ENCODE measurements at regions not wholly inside any gene's neighbourhood (a gene's known extent, or its start where the extent isn't known, plus 50 kb on each side); places are given as distances from the start of the nearest gene placed in this dataset.

DNA sequence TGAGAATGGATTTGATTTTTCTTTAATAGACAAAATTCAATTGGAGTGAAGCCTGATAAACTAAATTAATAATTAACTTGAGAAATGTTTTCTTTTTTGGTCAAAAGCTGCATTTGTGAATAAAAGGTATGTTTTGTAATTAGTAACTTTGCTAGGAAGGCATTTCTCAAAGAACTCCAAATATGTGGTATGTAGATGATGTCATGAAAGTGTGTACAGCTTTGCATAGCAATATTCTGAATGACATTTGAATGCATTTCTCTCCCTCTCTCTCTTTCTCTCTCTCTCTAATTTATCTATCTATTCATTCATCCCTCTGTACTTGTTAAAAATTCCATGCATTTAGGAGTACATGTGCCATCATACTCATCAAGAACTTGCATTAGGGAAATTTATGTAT is 109.1 kb upstream of the ADAMTS5 start:
- Histone ChIP-seq H3K4me3 (ENCODE audit: low read depth in 1 of 2, low read length in 2 of 2) (no peak overlapping the region), H3K27ac (ENCODE audit: low read length) (no peak overlapping the region)

DNA sequence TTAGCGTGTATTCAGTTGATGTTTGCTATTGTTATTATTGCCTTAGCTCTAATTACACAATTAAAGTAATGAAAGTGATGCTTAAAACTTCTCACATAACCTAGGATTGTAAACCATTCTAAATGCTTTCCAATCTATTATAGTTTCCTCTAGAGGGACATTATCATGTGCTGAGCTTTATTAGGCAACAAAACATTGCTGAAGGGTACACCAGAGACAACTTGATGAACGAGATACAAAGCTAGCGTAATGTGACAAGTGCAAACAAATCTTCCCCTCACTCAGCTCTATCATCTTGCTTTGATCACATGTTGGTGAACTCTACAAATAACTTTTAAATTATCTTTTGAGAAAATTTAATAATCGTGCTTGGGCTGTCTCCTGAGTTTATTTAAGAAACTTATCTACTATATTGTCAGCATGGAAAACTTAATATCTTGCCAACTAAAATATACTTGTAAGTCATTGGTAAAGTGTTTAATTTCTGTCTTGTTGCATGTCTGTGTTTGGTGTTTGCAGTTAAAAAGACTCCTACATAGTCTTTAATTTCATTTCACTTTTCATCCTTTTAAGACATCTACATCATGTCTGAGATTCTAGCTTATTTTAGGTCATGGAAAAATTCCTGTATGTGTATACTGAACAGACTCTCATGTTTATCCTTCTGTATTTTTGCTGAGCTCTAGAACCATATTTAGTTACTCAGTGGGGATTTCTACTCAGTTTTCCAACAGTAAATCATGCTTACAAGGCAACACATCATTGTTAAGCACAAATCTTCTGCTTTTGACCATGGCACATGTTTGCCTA is 104.2 kb upstream of the ADAMTS5 start:
- Histone ChIP-seq H3K4me1 (ENCODE audit: control insufficient read depth in 1 of 2, insufficient read depth in 2 of 2, low read length in 2 of 2) (no peaks in the 10 kb centered on the region), H3K9me3 (ENCODE audit: control insufficient read depth in 1 of 2, low read length in 2 of 2) (no peaks in the 10 kb centered on the region), H3K27me3 (ENCODE audit: low read depth, low read length) (no peaks in the 10 kb centered on the region), H3K27ac (ENCODE audit: low read length) (no peak overlapping the region), H3K4me3 (ENCODE audit: low read depth in 1 of 2, low read length in 2 of 2) (no peak overlapping the region), H3K36me3 (ENCODE audit: control insufficient read depth in 1 of 2, insufficient read depth in 2 of 2, low read length in 2 of 2) (no peaks in the 10 kb centered on the region)

More for the DNA sequence above, 109.1 kb upstream of the ADAMTS5 start:
- Histone ChIP-seq H3K36me3 (ENCODE audit: control insufficient read depth in 1 of 2, insufficient read depth in 2 of 2, low read length in 2 of 2) (no peaks in the 10 kb centered on the region), H3K9me3 (ENCODE audit: control insufficient read depth in 1 of 2, low read length in 2 of 2) (no peaks in the 10 kb centered on the region), H3K27me3 (ENCODE audit: low read depth, low read length) (no peaks in the 10 kb centered on the region), H3K4me1 (ENCODE audit: control insufficient read depth in 1 of 2, insufficient read depth in 2 of 2, low read length in 2 of 2) (no peaks in the 10 kb centered on the region)

- no peaks in the 10 kb centered on the region for H3K4me1 ChIP-seq (ENCODE audit: control insufficient read depth in 1 of 2, insufficient read depth in 2 of 2, low read length in 2 of 2)
- H3K27ac ChIP-seq (ENCODE audit: low read length) = no peak overlapping the region
- H3K27me3 ChIP-seq (ENCODE audit: low read depth, low read length) = no peaks in the 10 kb centered on the region
Observed at GRCh38 chr21:27068811-27069210, 101.9 kb upstream of the ADAMTS5 start.

GRCh38 chr21:27067226-27067625 is 100.3 kb upstream of the ADAMTS5 start:
- H3K27me3 ChIP-seq (ENCODE audit: low read depth, low read length) = no peaks in the 10 kb centered on the region
- no peak overlapping the region for H3K4me3 ChIP-seq (ENCODE audit: low read depth in 1 of 2, low read length in 2 of 2)
- peaks cover 0 to 8% of the 10 kb centered on the region in 2 donors for H3K9me3 ChIP-seq (ENCODE audit: control insufficient read depth in 1 of 2, low read length in 2 of 2)
- no peaks in the 10 kb centered on the region for H3K4me1 ChIP-seq (ENCODE audit: control insufficient read depth in 1 of 2, insufficient read depth in 2 of 2, low read length in 2 of 2)
- no peaks in the 10 kb centered on the region for H3K36me3 ChIP-seq (ENCODE audit: control insufficient read depth in 1 of 2, insufficient read depth in 2 of 2, low read length in 2 of 2)
- no peak overlapping the region for H3K27ac ChIP-seq (ENCODE audit: low read length)

More at GRCh38 chr21:27068811-27069210, 101.9 kb upstream of the ADAMTS5 start:
- no peaks in the 10 kb centered on the region for H3K36me3 ChIP-seq (ENCODE audit: control insufficient read depth in 1 of 2, insufficient read depth in 2 of 2, low read length in 2 of 2)
- H3K4me3 ChIP-seq (ENCODE audit: low read depth in 1 of 2, low read length in 2 of 2) = no peak overlapping the region
- H3K9me3 ChIP-seq (ENCODE audit: control insufficient read depth in 1 of 2, low read length in 2 of 2) = no peaks in the 10 kb centered on the region

DNA sequence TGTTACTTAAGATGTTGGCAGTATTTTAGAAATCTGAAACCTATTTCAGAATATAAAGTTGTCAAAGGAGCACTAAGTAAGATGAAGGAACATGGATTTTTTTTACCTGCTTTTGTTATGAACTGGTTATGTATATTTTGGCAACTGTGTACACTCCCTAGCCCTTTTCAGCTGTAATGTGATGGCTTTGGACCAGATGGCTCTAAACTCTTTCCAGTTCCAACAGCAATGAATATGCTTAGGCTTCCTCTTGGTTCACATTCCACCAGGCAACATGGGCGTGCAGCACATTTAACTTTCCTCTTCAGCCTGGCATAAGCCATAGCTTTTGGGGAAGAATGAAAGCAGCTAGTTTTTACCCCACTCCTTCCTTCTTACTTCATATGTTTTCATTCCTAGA is 95.6 kb upstream of the ADAMTS5 start:
- Histone ChIP-seq H3K27me3 (ENCODE audit: low read depth, low read length) (no peaks in the 10 kb centered on the region), H3K27ac (ENCODE audit: low read length) (no peak overlapping the region), H3K36me3 (ENCODE audit: control insufficient read depth in 1 of 2, insufficient read depth in 2 of 2, low read length in 2 of 2) (no peaks in the 10 kb centered on the region), H3K4me3 (ENCODE audit: low read depth in 1 of 2, low read length in 2 of 2) (no peak overlapping the region), H3K4me1 (ENCODE audit: control insufficient read depth in 1 of 2, insufficient read depth in 2 of 2, low read length in 2 of 2) (no peaks in the 10 kb centered on the region), H3K9me3 (ENCODE audit: control insufficient read depth in 1 of 2, low read length in 2 of 2) (peaks cover 0 to 8% of the 10 kb centered on the region in 2 donors)

GRCh38 chr21:27061770-27062169 is 94.9 kb upstream of the ADAMTS5 start:
- no peaks in the 10 kb centered on the region for H3K4me1 ChIP-seq (ENCODE audit: control insufficient read depth in 1 of 2, insufficient read depth in 2 of 2, low read length in 2 of 2)
- no peaks in the 10 kb centered on the region for H3K36me3 ChIP-seq (ENCODE audit: control insufficient read depth in 1 of 2, insufficient read depth in 2 of 2, low read length in 2 of 2)
- no peaks in the 10 kb centered on the region for H3K27me3 ChIP-seq (ENCODE audit: low read depth, low read length)
- H3K27ac ChIP-seq (ENCODE audit: low read length) = no peak overlapping the region
- H3K9me3 ChIP-seq (ENCODE audit: control insufficient read depth in 1 of 2, low read length in 2 of 2) = peaks cover 0 to 8% of the 10 kb centered on the region in 2 donors
- H3K4me3 ChIP-seq (ENCODE audit: low read depth in 1 of 2, low read length in 2 of 2) = no peak overlapping the region

DNA sequence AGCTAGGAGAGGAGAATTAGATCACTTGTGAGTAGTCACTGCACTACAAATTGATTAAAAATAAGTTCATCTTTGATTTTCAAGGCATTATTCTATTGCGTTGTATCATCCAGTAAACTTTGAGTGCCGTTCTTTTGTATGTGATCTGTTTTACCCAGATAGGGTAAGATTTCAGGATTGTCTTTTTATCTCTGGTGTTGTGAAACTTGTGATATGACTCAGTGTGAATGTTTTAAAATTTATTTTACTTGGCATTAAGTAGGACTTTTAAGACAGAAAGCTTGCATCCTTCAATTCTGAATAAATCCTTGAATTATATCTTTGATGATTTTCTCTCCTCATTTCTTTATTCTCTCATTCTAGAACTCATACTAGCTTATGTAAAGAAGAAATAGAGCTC is 93.3 kb upstream of the ADAMTS5 start:
- Histone ChIP-seq H3K36me3 (ENCODE audit: control insufficient read depth in 1 of 2, insufficient read depth in 2 of 2, low read length in 2 of 2) (no peaks in the 10 kb centered on the region), H3K4me1 (ENCODE audit: control insufficient read depth in 1 of 2, insufficient read depth in 2 of 2, low read length in 2 of 2) (no peaks in the 10 kb centered on the region), H3K4me3 (ENCODE audit: low read depth in 1 of 2, low read length in 2 of 2) (no peak overlapping the region), H3K27ac (ENCODE audit: low read length) (no peak overlapping the region), H3K9me3 (ENCODE audit: control insufficient read depth in 1 of 2, low read length in 2 of 2) (peaks cover 0 to 8% of the 10 kb centered on the region in 2 donors), H3K27me3 (ENCODE audit: low read depth, low read length) (no peaks in the 10 kb centered on the region)

GRCh38 chr21:27058673-27059605 is 92.1 kb upstream of the ADAMTS5 start:
- no peaks in the 10 kb centered on the region for H3K27me3 ChIP-seq (ENCODE audit: low read depth, low read length)
- no peak overlapping the region for H3K27ac ChIP-seq (ENCODE audit: low read length)
- H3K4me1 ChIP-seq (ENCODE audit: control insufficient read depth in 1 of 2, insufficient read depth in 2 of 2, low read length in 2 of 2) = no peaks in the 10 kb centered on the region
- no peak overlapping the region for H3K4me3 ChIP-seq (ENCODE audit: low read depth in 1 of 2, low read length in 2 of 2)
- H3K36me3 ChIP-seq (ENCODE audit: control insufficient read depth in 1 of 2, insufficient read depth in 2 of 2, low read length in 2 of 2) = no peaks in the 10 kb centered on the region
- H3K9me3 ChIP-seq (ENCODE audit: control insufficient read depth in 1 of 2, low read length in 2 of 2) = peaks cover 0 to 12% of the 10 kb centered on the region in 2 donors

DNA sequence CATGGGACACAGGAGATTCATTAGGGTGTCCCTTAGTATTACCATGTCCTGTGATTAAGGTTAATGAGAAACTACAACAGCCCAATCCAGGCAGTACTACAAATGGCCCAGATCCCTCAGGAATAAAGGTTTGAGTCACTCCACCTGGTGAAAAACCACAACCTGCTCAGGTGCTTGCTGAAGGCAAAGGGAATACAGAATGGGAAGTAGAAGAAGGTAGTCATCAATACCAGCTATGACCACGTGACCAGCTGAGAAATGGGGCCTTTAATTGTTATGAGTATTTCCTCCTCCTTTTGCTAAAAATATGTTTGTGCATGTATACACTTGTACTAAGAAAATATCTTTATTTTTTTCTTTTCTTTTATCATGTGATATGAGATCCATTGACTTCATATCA is 91.1 kb upstream of the ADAMTS5 start:
- Histone ChIP-seq H3K4me3 (ENCODE audit: low read depth in 1 of 2, low read length in 2 of 2) (no peak overlapping the region), H3K36me3 (ENCODE audit: control insufficient read depth in 1 of 2, insufficient read depth in 2 of 2, low read length in 2 of 2) (no peaks in the 10 kb centered on the region), H3K27ac (ENCODE audit: low read length) (no peak overlapping the region), H3K27me3 (ENCODE audit: low read depth, low read length) (no peaks in the 10 kb centered on the region), H3K9me3 (ENCODE audit: control insufficient read depth in 1 of 2, low read length in 2 of 2) (peaks cover 0 to 11% of the 10 kb centered on the region in 2 donors), H3K4me1 (ENCODE audit: control insufficient read depth in 1 of 2, insufficient read depth in 2 of 2, low read length in 2 of 2) (no peaks in the 10 kb centered on the region)

- H3K9me3 ChIP-seq (ENCODE audit: control insufficient read depth in 1 of 2, low read length in 2 of 2) = no peaks in the 10 kb centered on the region
- H3K27ac ChIP-seq (ENCODE audit: low read length) = no peak overlapping the region
- no peaks in the 10 kb centered on the region for H3K36me3 ChIP-seq (ENCODE audit: control insufficient read depth in 1 of 2, insufficient read depth in 2 of 2, low read length in 2 of 2)
- H3K27me3 ChIP-seq (ENCODE audit: low read depth, low read length) = no peaks in the 10 kb centered on the region
- no peak overlapping the region for H3K4me3 ChIP-seq (ENCODE audit: low read depth in 1 of 2, low read length in 2 of 2)
- H3K4me1 ChIP-seq (ENCODE audit: control insufficient read depth in 1 of 2, insufficient read depth in 2 of 2, low read length in 2 of 2) = peaks cover 0 to 6% of the 10 kb centered on the region in 2 donors
Observed at GRCh38 chr21:27047658-27048314, 80.9 kb upstream of the ADAMTS5 start.

DNA sequence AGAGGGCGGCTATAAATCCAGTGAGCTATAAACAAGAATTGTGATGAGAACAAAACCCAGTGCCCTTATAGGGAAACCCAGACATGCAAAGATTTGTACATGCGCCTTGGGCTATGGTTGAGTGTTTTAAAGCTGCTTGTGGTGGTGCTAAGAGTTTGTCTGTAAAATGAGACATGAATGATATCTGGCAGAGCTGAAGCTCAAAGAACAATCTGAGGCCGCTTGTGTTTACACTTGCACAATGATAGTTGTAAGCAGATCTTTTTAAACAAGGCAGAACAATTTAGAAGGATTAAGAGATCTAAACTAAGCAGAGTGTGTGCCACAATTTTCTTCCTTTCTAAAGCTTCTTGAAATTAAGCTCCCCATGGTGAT is 80.4 kb upstream of the ADAMTS5 start:
- no peaks in the 10 kb centered on the region for H3K9me3 ChIP-seq (ENCODE audit: control insufficient read depth in 1 of 2, low read length in 2 of 2)
- no peak overlapping the region for H3K27ac ChIP-seq (ENCODE audit: low read length)
- peaks cover 0 to 6% of the 10 kb centered on the region in 2 donors for H3K4me1 ChIP-seq (ENCODE audit: control insufficient read depth in 1 of 2, insufficient read depth in 2 of 2, low read length in 2 of 2)
- H3K27me3 ChIP-seq (ENCODE audit: low read depth, low read length) = no peaks in the 10 kb centered on the region
- no peak overlapping the region for H3K4me3 ChIP-seq (ENCODE audit: low read depth in 1 of 2, low read length in 2 of 2)
- H3K36me3 ChIP-seq (ENCODE audit: control insufficient read depth in 1 of 2, insufficient read depth in 2 of 2, low read length in 2 of 2) = no peaks in the 10 kb centered on the region

All from muscle layer of duodenum (tissue), 2 donors.